22Rv1 (cell line): ENCODE measurements at regions not wholly inside any gene's neighbourhood (a gene's known extent, or its start where the extent isn't known, plus 50 kb on each side); places are given as distances from the start of the nearest gene placed in this dataset.

Source experiments
- CTCF ChIP-seq: fragments of 450-650 bp; IDR thresholded peaks from 2 replicates; pipeline ENCODE4 v1.5.1; 2017; ENCODE audit warnings: mild to moderate bottlenecking
- ZFX ChIP-seq: fragments of 450-650 bp; IDR thresholded peaks from 2 replicates; pipeline ENCODE4 v1.6.1; 2017; ENCODE audit warnings: antibody characterized with exemption, borderline replicate concordance

DNA sequence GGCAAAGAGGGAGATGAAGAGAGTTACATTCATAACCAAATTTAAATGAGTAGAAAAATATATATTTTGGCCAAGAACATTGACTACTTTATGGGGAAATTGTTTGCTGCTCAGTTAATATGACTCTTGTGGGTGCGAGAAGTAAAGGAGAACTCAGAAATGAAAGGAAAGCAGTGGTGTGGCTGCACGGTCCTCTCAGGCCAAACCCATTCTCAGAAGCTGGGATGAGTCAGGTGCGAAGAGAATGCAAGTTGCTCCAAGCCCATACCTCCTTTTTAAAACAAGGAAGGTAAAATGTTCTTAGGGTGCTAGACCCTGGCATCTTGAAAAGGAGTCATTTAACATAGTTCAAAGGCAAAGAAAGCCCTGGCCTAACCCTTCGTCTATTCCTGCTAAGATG lies 258.6 kb downstream of the RAD51AP2 start:
- TF ChIP-seq CTCF (no peak), ZFX (no peak)
